ENCODE measurements at regions not wholly inside any gene's neighbourhood (a gene's known extent, or its start where the extent isn't known, plus 50 kb on each side); places are given as distances from the start of the nearest gene placed in this dataset.

- Histone ChIP-seq H3K4me3 (replicated peaks in 1 of 3; ENCODE audit: insufficient read depth in 1 of 3, low read depth in 1 of 3, low read length in 3 of 3) (no peak overlapping the region), H3K36me3 (ENCODE audit: control insufficient read depth in 2 of 2, extremely low read depth in 1 of 2, insufficient read depth in 2 of 2, low read length in 2 of 2) (no peaks in the 10 kb centered on the region), H4K20me1 (replicated peaks; ENCODE audit: control insufficient read depth, extremely low read depth, insufficient read depth, low read length) (no peaks in the 10 kb centered on the region), H3K9me1 (replicated peaks; ENCODE audit: control insufficient read depth, extremely low read depth, insufficient read depth, low read length) (no peaks in the 10 kb centered on the region), H3K27me3 (ENCODE audit: control insufficient read depth in 2 of 2, insufficient read depth in 2 of 2, low read length in 2 of 2) (no peaks in the 10 kb centered on the region), H3K79me2 (ENCODE audit: control insufficient read depth, insufficient read depth, low read length) (no peaks in the 10 kb centered on the region), H3K4me2 (ENCODE audit: insufficient read depth, low read length) (no peak overlapping the region), H3K4me1 (ENCODE audit: control insufficient read depth, extremely low read depth, insufficient read depth, low read length) (no peaks in the 10 kb centered on the region), H3K9ac (replicated peaks; ENCODE audit: extremely low read depth, insufficient read depth, low read length) (no peak overlapping the region), H2AFZ (ENCODE audit: low read depth, low read length) (no peak overlapping the region), H3K27ac (ENCODE audit: insufficient read depth, low read depth, low read length) (no peak overlapping the region), H3K9me3 (replicated peaks; ENCODE audit: control insufficient read depth, insufficient read depth, low read length) (peaks cover 3% of the 10 kb centered on the region)
- ChIA-PET CTCF (no interaction called here), POLR2A (no interaction called here)
- no peak for DNase-seq (ENCODE audit: low read depth, low spot score)
- no peak for FAIRE-seq
- no TSS peak for BruUV-seq (replicated peaks)
- TF ChIP-seq GATA2 (IDR thresholded peaks at IDR 0.05; ENCODE audit: insufficient read depth, insufficient read length, low read depth, low read length) (no peak), POLR2A (IDR thresholded peaks at IDR 0.05; ENCODE audit: low read depth, low read length) (no peak), MYC (IDR thresholded peaks at IDR 0.05; ENCODE audit: low read depth, low read length) (no peak), MAX (IDR thresholded peaks at IDR 0.05; ENCODE audit: insufficient read depth, insufficient read length) (no peak), JUN (IDR thresholded peaks at IDR 0.05; ENCODE audit: borderline replicate concordance, insufficient read depth, insufficient read length, low read depth) (no peak), EZH2 (IDR thresholded peaks at IDR 0.05; ENCODE audit: borderline replicate concordance, low read depth, low read length, severe bottlenecking) (no peak), POLR2AphosphoS5 (IDR thresholded peaks at IDR 0.05; ENCODE audit: insufficient read depth, low read depth, low read length) (no peak), FOS (IDR thresholded peaks at IDR 0.05; ENCODE audit: borderline replicate concordance, insufficient read depth, low read length) (no peak), CTCF (IDR thresholded peaks at IDR 0.05; ENCODE audit: extremely low read depth in 1 of 2, insufficient read depth in 1 of 2, low read depth in 1 of 2, low read length in 2 of 2) (no peak)
- intact Hi-C loops (cut with micrococcal nuclease): no loop called here
- dilution Hi-C loops (cut with MboI; ENCODE audit: extremely low pct_ligation_motif_present, low sequenced_read_pairs): no loop called here
Observed at GRCh38 chr9:29769019-29769418, 2195.7 kb upstream of the C9orf72 start.
